Thyroid gland (tissue), 4 donors: ENCODE measurements at regions not wholly inside any gene's neighbourhood (a gene's known extent, or its start where the extent isn't known, plus 50 kb on each side); places are given as distances from the start of the nearest gene placed in this dataset.

Experiments
- CTCF ChIP-seq, 6 experiments: fragments of 200-600 bp in 3 of 6; fragments of 450-650 bp in 3 of 6; sonication (generic) in 3 of 6; IDR thresholded peaks; one replicate each; pipeline ENCODE4 v1.5.1; 2016 to 2019; ENCODE audit warnings: antibody characterized with exemption in 6 of 6, mild to moderate bottlenecking in 2 of 6, inconsistent platforms in 1 of 6, moderate library complexity in 1 of 6
- POLR2A ChIP-seq, 2 donors: fragments of 450-650 bp; IDR thresholded peaks; one replicate each; pipeline ENCODE4 v1.6.1; 2017; ENCODE audit warnings: antibody characterized with exemption in 2 of 2, mild to moderate bottlenecking in 2 of 2, moderate library complexity in 1 of 2

- TF ChIP-seq POLR2A (IDR thresholded peaks at IDR 0.05) = no peak
- TF ChIP-seq CTCF (IDR thresholded peaks at IDR 0.05) = no peak
Observed at GRCh38 chr4:125992891-125993290, 678.1 kb downstream of the FAT4 start.
